HCT116 (cell line): ENCODE measurements at regions not wholly inside any gene's neighbourhood (a gene's known extent, or its start where the extent isn't known, plus 50 kb on each side); places are given as distances from the start of the nearest gene placed in this dataset.

Experiments used
- CEBPB ChIP-seq: IDR thresholded peaks from 2 replicates; pipeline ENCODE4 v1.6.1; 2012; ENCODE audit warnings: low read depth
- EZH2 ChIP-seq: fragments of 200-600 bp; sonication (generic); IDR thresholded peaks from 2 replicates; pipeline ENCODE4 v1.6.1; 2017; ENCODE audit warnings: antibody characterized with exemption, mixed run types
- POLR2A ChIP-seq: IDR thresholded peaks from 2 replicates; pipeline ENCODE4 v1.7.0; 2011; ENCODE audit warnings: borderline replicate concordance; ENCODE audit not compliant: insufficient read depth, insufficient read length; ENCODE audit errors: extremely low read depth
- POLR2AphosphoS5 ChIP-seq: IDR thresholded peaks from 2 replicates; pipeline ENCODE4 v1.6.1; 2011; ENCODE audit warnings: mild to moderate bottlenecking, low read depth, low read length, moderate library complexity
- RAD21 ChIP-seq: IDR thresholded peaks from 2 replicates; pipeline ENCODE4 v1.6.1; 2012; ENCODE audit warnings: low read depth, mild to moderate bottlenecking
- REST ChIP-seq: IDR thresholded peaks from 2 replicates; pipeline ENCODE4 v1.6.1; 2012; ENCODE audit warnings: low read depth
- YY1 ChIP-seq: IDR thresholded peaks from 2 replicates; pipeline ENCODE4 v1.6.1; 2011; ENCODE audit warnings: low read length, low read depth, moderate library complexity, mild to moderate bottlenecking; ENCODE audit not compliant: insufficient replicate concordance; ENCODE audit errors: extremely low read depth
- ZFX ChIP-seq: fragments of 450-650 bp; IDR thresholded peaks from 2 replicates; pipeline ENCODE4 v1.6.1; 2017
- TF ChIP-seq, protein P1 (sequence below), 3 experiments: fragments of 200-600 bp in 1 of 3; sonication (generic) in 1 of 3; IDR thresholded peaks in 2 of 3; conservative IDR thresholded peaks in 1 of 3; 2 replicates each; pipeline ENCODE4 v1.5.1; 2012 to 2017; ENCODE audit warnings: low read depth in 2 of 3, low read length in 2 of 3, antibody characterized with exemption in 1 of 3, borderline replicate concordance in 1 of 3, control low read depth in 1 of 3, mild to moderate bottlenecking in 1 of 3, mixed read lengths in 1 of 3, mixed run types in 1 of 3, moderate library complexity in 1 of 3; ENCODE audit not compliant: insufficient read depth in 1 of 3

DNA sequence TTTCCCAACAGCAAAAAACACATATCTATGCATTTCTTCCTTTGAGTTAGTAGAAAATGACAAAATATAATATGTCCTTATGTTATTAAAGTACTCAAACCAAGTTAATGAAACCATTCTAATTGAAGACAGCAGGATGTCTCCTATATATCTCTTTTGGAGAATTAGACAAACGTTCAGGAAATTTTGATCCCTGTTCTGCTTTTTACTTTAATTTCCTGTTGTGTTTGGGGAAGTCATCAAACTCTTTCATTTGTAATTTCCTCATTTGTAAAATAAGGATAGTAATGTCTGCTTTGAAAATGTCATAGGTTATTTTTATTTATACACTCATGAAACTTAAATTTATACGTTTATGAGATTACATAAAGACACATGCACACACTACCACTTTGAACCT, 281.8 kb upstream of the ANO5 start:
- TF ChIP-seq POLR2A (no peak), EZH2 (no peak), CEBPB (no peak), YY1 (no peak), REST (no peak), ZFX (no peak), RAD21 (no peak), POLR2AphosphoS5 (no peak)
- TF ChIP-seq, protein P1, sequence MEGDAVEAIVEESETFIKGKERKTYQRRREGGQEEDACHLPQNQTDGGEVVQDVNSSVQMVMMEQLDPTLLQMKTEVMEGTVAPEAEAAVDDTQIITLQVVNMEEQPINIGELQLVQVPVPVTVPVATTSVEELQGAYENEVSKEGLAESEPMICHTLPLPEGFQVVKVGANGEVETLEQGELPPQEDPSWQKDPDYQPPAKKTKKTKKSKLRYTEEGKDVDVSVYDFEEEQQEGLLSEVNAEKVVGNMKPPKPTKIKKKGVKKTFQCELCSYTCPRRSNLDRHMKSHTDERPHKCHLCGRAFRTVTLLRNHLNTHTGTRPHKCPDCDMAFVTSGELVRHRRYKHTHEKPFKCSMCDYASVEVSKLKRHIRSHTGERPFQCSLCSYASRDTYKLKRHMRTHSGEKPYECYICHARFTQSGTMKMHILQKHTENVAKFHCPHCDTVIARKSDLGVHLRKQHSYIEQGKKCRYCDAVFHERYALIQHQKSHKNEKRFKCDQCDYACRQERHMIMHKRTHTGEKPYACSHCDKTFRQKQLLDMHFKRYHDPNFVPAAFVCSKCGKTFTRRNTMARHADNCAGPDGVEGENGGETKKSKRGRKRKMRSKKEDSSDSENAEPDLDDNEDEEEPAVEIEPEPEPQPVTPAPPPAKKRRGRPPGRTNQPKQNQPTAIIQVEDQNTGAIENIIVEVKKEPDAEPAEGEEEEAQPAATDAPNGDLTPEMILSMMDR (IDR thresholded peaks at IDR 0.05 in 2 of 3, conservative IDR thresholded peaks at IDR 0.05 in 1 of 3; ENCODE audit: borderline replicate concordance in 1 of 3, insufficient read depth in 1 of 3, low read depth in 2 of 3, low read length in 2 of 3) = no peak
